Urinary bladder (tissue), 3 donors: ENCODE measurements at regions not wholly inside any gene's neighbourhood (a gene's known extent, or its start where the extent isn't known, plus 50 kb on each side); places are given as distances from the start of the nearest gene placed in this dataset.

Experiments used
- DNase-seq: peaks from one replicate; pipeline ENCODE4 v3.0.0-alpha.2; 2015; ENCODE audit errors: extremely low spot score
- H3K27ac ChIP-seq: one replicate; pipeline ENCODE4 v1.5.1; 2013; ENCODE audit warnings: low read depth, mild to moderate bottlenecking, moderate library complexity
- H3K36me3 ChIP-seq: one replicate; pipeline ENCODE4 v1.6.1; 2013; ENCODE audit warnings: mild to moderate bottlenecking, moderate library complexity; ENCODE audit not compliant: insufficient read depth
- H3K4me1 ChIP-seq: one replicate; pipeline ENCODE4 v1.6.1; 2013; ENCODE audit warnings: mild to moderate bottlenecking, moderate library complexity; ENCODE audit not compliant: insufficient read depth
- H3K4me3 ChIP-seq: one replicate; pipeline ENCODE4 v1.5.1; 2013; ENCODE audit warnings: low read depth, low read length
- WGBS: extraction: QIAGEN DNeasy Blood & Tissue Kit; methylation state at CpG from one replicate; pipeline ENCODE4 v1.1.7; 2013; 5-methylcytosine and 5-hydroxymethylcytosine counted together
- donor health status: healthy with polysubstance abuse.
- donor health status: healthy.

GRCh38 chr2:207324001-207324400 is 158.3 kb upstream of the KLF7 start:
- no peak overlapping the region for H3K27ac ChIP-seq
- no peaks in the 10 kb centered on the region for H3K36me3 ChIP-seq
- DNase-seq, result no peak
- H3K4me1 ChIP-seq, result no peaks in the 10 kb centered on the region
- WGBS, result 86% methylated on average over 1 of the region's 1 CpG
- no peak overlapping the region for H3K4me3 ChIP-seq

- no peaks in the 10 kb centered on the region for H3K4me1 ChIP-seq
- DNase-seq, result no peak
- WGBS, result 71% methylated on average over 1 of the region's 1 CpG
- no peaks in the 10 kb centered on the region for H3K36me3 ChIP-seq
- H3K27ac ChIP-seq, result no peak overlapping the region
- no peak overlapping the region for H3K4me3 ChIP-seq
Observed at GRCh38 chr2:207327513-207327912, 161.8 kb upstream of the KLF7 start.

GRCh38 chr2:207328944-207329386 is 163.2 kb upstream of the KLF7 start:
- DNase-seq, result no peak
- Histone ChIP-seq H3K4me3 (no peak overlapping the region), H3K27ac (no peak overlapping the region), H3K4me1 (no peaks in the 10 kb centered on the region), H3K36me3 (no peaks in the 10 kb centered on the region)
- WGBS, result 70% methylated on average over 1 of the region's 1 CpG

GRCh38 chr2:207330912-207331311 is 165.2 kb upstream of the KLF7 start:
- DNase-seq, result no peak
- Histone ChIP-seq H3K4me3 (no peak overlapping the region), H3K27ac (no peak overlapping the region), H3K36me3 (no peaks in the 10 kb centered on the region), H3K4me1 (no peaks in the 10 kb centered on the region)
- 72% methylated on average over 7 of the region's 7 CpGs for WGBS

GRCh38 chr2:207331674-207332073 is 165.9 kb upstream of the KLF7 start:
- Histone ChIP-seq H3K27ac (no peak overlapping the region), H3K36me3 (no peaks in the 10 kb centered on the region), H3K4me1 (no peaks in the 10 kb centered on the region), H3K4me3 (no peak overlapping the region)
- no peak for DNase-seq
- WGBS, result 93% methylated on average over 6 of the region's 6 CpGs

GRCh38 chr2:207332480-207333212 is 166.9 kb upstream of the KLF7 start:
- DNase-seq, result no peak
- WGBS, result 70% methylated on average over 3 of the region's 3 CpGs
- no peaks in the 10 kb centered on the region for H3K4me1 ChIP-seq
- H3K4me3 ChIP-seq, result no peak overlapping the region
- no peaks in the 10 kb centered on the region for H3K36me3 ChIP-seq
- no peak overlapping the region for H3K27ac ChIP-seq

- no peak overlapping the region for H3K4me3 ChIP-seq
- no peak overlapping the region for H3K27ac ChIP-seq
- 90% methylated on average over 5 of the region's 5 CpGs for WGBS
- no peaks in the 10 kb centered on the region for H3K36me3 ChIP-seq
- H3K4me1 ChIP-seq, result no peaks in the 10 kb centered on the region
- DNase-seq, result no peak
Observed at GRCh38 chr2:207333599-207334300, 168.0 kb upstream of the KLF7 start.

- H3K36me3 ChIP-seq, result no peaks in the 10 kb centered on the region
- WGBS, result 38% methylated on average over 8 of the region's 8 CpGs
- peak overlapping the region; percentile 9 for H3K4me3 ChIP-seq
- no peaks in the 10 kb centered on the region for H3K4me1 ChIP-seq
- no peak overlapping the region for H3K27ac ChIP-seq
- no peak for DNase-seq
Observed at GRCh38 chr2:207334301-207334623, 168.5 kb upstream of the KLF7 start.

- Histone ChIP-seq H3K36me3 (no peaks in the 10 kb centered on the region), H3K4me1 (no peaks in the 10 kb centered on the region), H3K27ac (peak overlapping the region; percentile 45), H3K4me3 (peak overlapping the region; percentile 9)
- WGBS, result 14% methylated on average over 20 of the region's 20 CpGs
- peak; percentile 14 for DNase-seq
Observed at GRCh38 chr2:207334624-207335371, 169.1 kb upstream of the KLF7 start.

GRCh38 chr2:207337234-207338219 is 171.8 kb upstream of the KLF7 start:
- no peak overlapping the region for H3K4me3 ChIP-seq
- DNase-seq, result no peak
- no peak overlapping the region for H3K27ac ChIP-seq
- WGBS, result 84% methylated on average over 6 of the region's 6 CpGs
- no peaks in the 10 kb centered on the region for H3K36me3 ChIP-seq
- H3K4me1 ChIP-seq, result no peaks in the 10 kb centered on the region

- no peaks in the 10 kb centered on the region for H3K4me1 ChIP-seq
- H3K27ac ChIP-seq, result no peak overlapping the region
- 87% methylated on average over 3 of the region's 3 CpGs for WGBS
- no peak overlapping the region for H3K4me3 ChIP-seq
- DNase-seq, result no peak
- no peaks in the 10 kb centered on the region for H3K36me3 ChIP-seq
Observed at GRCh38 chr2:207338220-207338607, 172.5 kb upstream of the KLF7 start.

GRCh38 chr2:207338610-207339009 is 172.9 kb upstream of the KLF7 start:
- H3K36me3 ChIP-seq, result no peaks in the 10 kb centered on the region
- DNase-seq, result no peak
- H3K4me3 ChIP-seq, result no peak overlapping the region
- no peak overlapping the region for H3K27ac ChIP-seq
- 80% methylated on average over 3 of the region's 3 CpGs for WGBS
- no peaks in the 10 kb centered on the region for H3K4me1 ChIP-seq

GRCh38 chr2:207341112-207341750 is 175.5 kb upstream of the KLF7 start:
- Histone ChIP-seq H3K27ac (no peak overlapping the region), H3K36me3 (no peaks in the 10 kb centered on the region), H3K4me1 (no peaks in the 10 kb centered on the region), H3K4me3 (no peak overlapping the region)
- 67% methylated on average over 9 of the region's 9 CpGs for WGBS
- no peak for DNase-seq
